ENCODE measurements at regions not wholly inside any gene's neighbourhood (a gene's known extent, or its start where the extent isn't known, plus 50 kb on each side); places are given as distances from the start of the nearest gene placed in this dataset.
"Not testable (repeated sequence)": the region's sequence is repeated elsewhere in the genome, so short reads cannot be mapped to it uniquely, and the experiment has no call there.

DNA sequence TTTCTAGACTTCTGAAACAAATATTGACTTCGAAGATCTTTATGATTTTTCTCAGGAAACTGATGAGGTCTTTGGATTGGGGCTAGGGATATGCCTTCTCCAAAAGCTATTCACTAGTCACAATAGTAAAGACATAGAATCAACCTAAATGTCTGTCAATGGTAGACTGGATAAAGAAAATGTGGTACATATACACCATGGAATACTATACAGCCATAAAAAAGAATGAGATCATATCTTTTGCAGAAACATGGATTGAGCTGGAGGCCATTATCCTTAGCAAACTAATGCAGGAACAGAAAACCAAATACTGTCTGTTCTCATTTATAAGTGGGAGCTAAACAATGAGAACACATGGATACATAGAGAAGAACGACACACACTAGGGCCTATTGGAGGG, 308.5 kb upstream of the HNRNPA3 start:
- H3K27me3 Mint-ChIP-seq (ENCODE audit: low read depth); ATAC-seq: not testable (repeated sequence)

DNA sequence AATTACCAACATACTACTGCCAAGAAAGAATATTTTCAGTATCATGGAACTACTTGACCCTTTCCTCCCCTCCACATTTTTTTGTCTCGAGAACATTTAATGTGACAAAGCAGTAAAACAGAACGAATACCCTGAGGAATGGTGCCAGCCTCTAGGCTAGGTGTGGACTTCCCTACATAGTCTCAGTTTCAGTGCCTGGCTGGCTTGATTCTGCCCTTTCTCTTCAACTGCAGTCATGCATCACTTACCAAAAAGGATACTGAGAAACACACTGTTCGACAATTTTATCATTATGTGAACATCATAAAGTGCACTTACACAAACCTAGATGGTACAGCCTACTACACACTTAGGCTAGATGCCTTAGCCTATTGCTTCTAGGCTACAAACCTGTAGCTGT, 305.3 kb upstream of the HNRNPA3 start:
- DNase-seq (no peak), ATAC-seq (no peak)
- Mint-ChIP-seq H3K27me3 (ENCODE audit: low read depth) (no peaks in the 10 kb centered on the region), H3K36me3 (ENCODE audit: insufficient read depth) (no peaks in the 10 kb centered on the region), H3K4me3 (no peak overlapping the region), H3K9me3 (no peaks in the 10 kb centered on the region), H3K4me1 (ENCODE audit: low read depth) (no peaks in the 10 kb centered on the region)

More for the DNA sequence above, 308.5 kb upstream of the HNRNPA3 start:
- not testable (repeated sequence) for H3K36me3 Mint-ChIP-seq (ENCODE audit: insufficient read depth); DNase-seq; H3K4me1 Mint-ChIP-seq (ENCODE audit: low read depth); H3K9me3 Mint-ChIP-seq; H3K4me3 Mint-ChIP-seq

DNA sequence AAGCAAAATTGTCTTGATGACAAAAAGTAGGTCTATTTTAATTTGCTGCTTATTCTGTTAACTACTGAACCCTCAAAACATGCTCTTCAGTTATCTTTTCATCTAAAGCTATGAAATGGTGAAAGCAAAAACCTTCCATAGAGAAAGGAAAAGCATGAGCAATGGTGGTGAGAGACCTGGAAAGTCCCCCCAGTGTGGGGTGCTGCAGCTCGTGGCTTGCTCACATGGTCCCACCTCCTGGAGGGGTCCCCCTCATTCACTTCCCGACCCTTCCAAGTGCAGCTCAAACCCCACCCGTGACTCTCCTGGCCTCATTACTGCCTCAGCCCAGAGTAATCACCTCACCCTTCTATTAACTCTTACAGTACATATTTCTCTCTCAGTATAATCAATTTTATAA, 301.8 kb upstream of the HNRNPA3 start:
- ATAC-seq: no peak

DNA sequence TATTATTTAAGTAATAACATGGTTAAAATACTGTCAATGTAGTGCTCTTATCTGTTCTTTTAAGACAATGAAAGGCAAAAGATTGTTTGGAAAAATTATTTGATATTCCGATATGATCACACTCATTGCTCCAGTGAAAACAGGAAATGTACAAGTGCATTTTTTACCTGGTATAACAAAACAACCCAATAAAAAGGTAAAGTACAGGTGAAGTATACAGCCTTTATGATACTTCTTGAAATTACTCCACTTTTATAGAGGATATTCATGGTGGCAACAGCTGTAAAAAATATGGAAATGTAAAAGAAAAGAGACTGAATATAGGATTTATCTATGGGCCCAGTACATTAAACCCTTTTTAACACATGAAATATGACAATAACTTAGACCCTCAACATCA, 298.6 kb upstream of the HNRNPA3 start:
- H3K27me3 Mint-ChIP-seq (ENCODE audit: low read depth): peaks cover 2% of the 10 kb centered on the region
- DNase-seq (no peak), ATAC-seq (no peak)
- H3K4me3 Mint-ChIP-seq: no peak overlapping the region
- no peaks in the 10 kb centered on the region for H3K4me1 Mint-ChIP-seq (ENCODE audit: low read depth)
- H3K36me3 Mint-ChIP-seq (ENCODE audit: insufficient read depth): no peaks in the 10 kb centered on the region
- no peaks in the 10 kb centered on the region for H3K9me3 Mint-ChIP-seq

More for the DNA sequence above, 301.8 kb upstream of the HNRNPA3 start:
- DNase-seq: no peak
- Mint-ChIP-seq H3K9me3 (no peaks in the 10 kb centered on the region), H3K4me3 (no peak overlapping the region), H3K27me3 (ENCODE audit: low read depth) (peaks cover 2% of the 10 kb centered on the region), H3K36me3 (ENCODE audit: insufficient read depth) (no peaks in the 10 kb centered on the region), H3K4me1 (ENCODE audit: low read depth) (no peaks in the 10 kb centered on the region)

DNA sequence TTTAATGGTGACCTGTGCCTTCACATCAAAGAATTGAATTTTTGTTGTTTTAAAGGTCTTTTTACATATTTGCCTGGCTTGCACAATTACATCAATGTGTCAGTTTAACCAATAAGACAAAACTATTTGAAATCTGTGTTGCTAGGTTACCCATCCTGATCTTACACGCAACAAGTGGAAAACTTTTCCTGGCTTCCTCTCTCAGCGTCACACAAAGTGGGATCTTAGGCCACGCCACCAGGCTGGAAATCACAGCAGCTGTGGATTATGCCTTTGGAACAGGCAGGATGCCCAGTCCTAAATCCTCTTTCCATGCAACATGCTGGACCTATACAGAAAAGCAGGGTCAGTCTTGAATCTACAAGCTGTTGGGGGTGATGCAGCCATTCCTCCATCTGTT, 298.2 kb upstream of the HNRNPA3 start:
- H3K9me3 Mint-ChIP-seq: no peaks in the 10 kb centered on the region
- H3K4me3 Mint-ChIP-seq: no peak overlapping the region
- DNase-seq (no peak), ATAC-seq (no peak)
- peaks cover 2% of the 10 kb centered on the region for H3K27me3 Mint-ChIP-seq (ENCODE audit: low read depth)
- no peaks in the 10 kb centered on the region for H3K36me3 Mint-ChIP-seq (ENCODE audit: insufficient read depth)
- no peaks in the 10 kb centered on the region for H3K4me1 Mint-ChIP-seq (ENCODE audit: low read depth)

DNA sequence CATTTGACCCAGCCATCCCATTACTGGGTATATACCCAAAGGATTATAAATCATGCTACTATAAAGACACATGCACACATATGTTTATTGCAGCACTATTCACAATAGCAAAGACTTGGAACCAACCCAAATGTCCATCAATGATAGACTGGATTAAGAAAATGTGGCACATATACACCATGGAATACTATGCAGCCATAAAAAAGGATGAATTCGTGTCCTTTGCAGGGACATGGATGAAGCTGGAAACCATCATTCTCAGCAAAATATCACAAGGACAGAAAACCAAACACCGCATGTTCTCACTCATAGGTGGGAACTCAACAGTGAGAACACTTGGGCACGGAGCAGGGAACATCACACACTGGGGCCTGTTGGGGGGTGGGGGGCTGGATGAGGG, 290.0 kb upstream of the HNRNPA3 start:
- not testable (repeated sequence) for H3K4me1 Mint-ChIP-seq (ENCODE audit: low read depth); H3K4me3 Mint-ChIP-seq; ATAC-seq; DNase-seq; H3K27me3 Mint-ChIP-seq (ENCODE audit: low read depth); H3K9me3 Mint-ChIP-seq; H3K36me3 Mint-ChIP-seq (ENCODE audit: insufficient read depth)

DNA sequence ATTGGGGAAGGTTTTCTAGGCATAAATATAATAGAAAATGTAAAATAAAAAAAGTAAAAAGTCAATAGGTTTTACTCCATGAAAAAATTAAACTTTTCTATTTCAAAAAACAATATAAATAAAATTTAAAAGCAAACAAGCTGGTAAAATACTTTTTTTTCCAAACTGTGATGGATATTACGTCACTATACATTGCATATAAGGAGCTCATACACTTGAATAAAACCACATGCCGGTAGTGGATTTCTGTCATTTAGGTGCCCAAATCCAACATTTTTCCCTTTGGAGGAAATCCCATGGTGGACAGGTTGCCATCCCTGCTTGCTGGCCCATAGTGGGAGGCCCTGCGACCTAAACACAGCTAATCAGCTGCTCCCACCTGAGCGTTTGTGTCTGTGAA, 289.4 kb upstream of the HNRNPA3 start:
- H3K36me3 Mint-ChIP-seq (ENCODE audit: insufficient read depth): no peaks in the 10 kb centered on the region
- H3K27me3 Mint-ChIP-seq (ENCODE audit: low read depth): no peaks in the 10 kb centered on the region
- H3K9me3 Mint-ChIP-seq: peaks cover 3% of the 10 kb centered on the region
- no peaks in the 10 kb centered on the region for H3K4me1 Mint-ChIP-seq (ENCODE audit: low read depth)
- ATAC-seq (no peak), DNase-seq (no peak)
- no peak overlapping the region for H3K4me3 Mint-ChIP-seq

DNA sequence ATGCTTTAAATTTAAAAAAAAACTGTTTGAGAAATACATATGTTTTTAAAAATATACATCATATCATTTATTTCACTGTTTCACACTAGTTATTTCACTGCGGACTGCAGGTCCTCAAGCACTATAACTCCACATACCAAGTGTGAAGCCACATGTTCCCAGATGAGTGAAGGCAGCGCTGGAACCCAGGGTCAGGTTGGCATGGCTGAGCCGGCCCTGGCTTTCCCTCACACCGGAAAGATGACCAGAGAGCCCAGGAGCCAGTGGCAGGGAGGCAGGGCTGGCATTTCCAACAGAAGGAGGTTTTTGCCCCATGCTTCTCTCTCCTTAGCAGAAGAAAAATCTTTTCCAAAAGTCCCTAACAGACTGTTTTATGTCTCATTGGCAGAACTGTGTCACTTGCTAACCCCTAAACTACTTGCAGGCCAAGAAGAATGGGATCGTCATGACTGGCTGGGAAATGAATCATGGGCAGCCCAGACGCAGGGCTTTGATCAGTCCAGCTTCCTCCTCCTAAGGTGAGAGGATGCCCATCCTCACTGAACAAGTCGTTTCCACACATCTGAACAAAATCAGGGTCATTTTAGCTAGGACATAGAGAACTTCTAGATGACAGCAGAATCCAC, 287.6 kb upstream of the HNRNPA3 start:
- no peaks in the 10 kb centered on the region for H3K27me3 Mint-ChIP-seq (ENCODE audit: low read depth)
- no peaks in the 10 kb centered on the region for H3K4me1 Mint-ChIP-seq (ENCODE audit: low read depth)
- no peak for DNase-seq
- peaks cover 3% of the 10 kb centered on the region for H3K9me3 Mint-ChIP-seq
- no peak overlapping the region for H3K4me3 Mint-ChIP-seq
- no peaks in the 10 kb centered on the region for H3K36me3 Mint-ChIP-seq (ENCODE audit: insufficient read depth)
- no peak for ATAC-seq

DNA sequence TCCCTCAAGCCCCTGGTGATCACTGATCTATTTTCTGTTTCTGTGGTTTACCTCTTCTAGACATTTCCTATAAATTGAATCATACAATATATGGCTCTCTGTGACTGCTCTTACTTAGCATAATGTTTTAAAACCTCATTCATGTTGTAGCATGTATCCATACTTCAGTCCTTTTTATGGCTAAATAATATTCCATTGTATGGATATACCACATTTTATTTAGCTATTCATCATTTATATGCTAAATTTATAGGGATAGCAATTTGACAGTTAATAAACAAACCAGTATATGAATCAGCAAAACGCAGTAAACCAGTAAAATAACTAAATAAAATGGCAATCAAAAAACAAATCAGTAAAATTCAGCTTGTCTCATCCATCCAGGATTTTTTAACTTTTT, 286.1 kb upstream of the HNRNPA3 start:
- Mint-ChIP-seq H3K4me1 (ENCODE audit: low read depth) (peaks cover 3% of the 10 kb centered on the region), H3K36me3 (ENCODE audit: insufficient read depth) (no peaks in the 10 kb centered on the region), H3K9me3 (peaks cover 3% of the 10 kb centered on the region), H3K27me3 (ENCODE audit: low read depth) (no peaks in the 10 kb centered on the region), H3K4me3 (no peak overlapping the region)
- DNase-seq (no peak), ATAC-seq (no peak)

DNA sequence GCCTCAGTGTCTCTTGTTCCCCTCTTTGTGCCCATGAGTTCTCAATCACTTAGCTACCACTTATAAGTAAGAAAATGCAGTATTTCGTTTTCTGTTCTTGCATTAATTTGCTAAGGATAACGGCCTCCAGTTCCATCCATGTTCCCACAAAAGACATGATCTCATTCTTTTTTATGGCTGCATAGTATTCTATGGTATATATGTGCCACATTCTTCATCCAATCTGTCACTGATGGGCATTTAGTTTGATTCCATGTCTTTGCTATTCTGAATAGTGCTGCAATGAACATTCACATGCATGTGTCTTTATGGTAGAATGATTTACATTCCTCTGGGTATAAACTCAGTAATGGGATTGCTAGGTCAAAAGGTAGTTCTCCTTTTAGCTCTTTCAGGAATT, 283.2 kb upstream of the HNRNPA3 start:
- DNase-seq; H3K4me1 Mint-ChIP-seq (ENCODE audit: low read depth); H3K27me3 Mint-ChIP-seq (ENCODE audit: low read depth); H3K36me3 Mint-ChIP-seq (ENCODE audit: insufficient read depth); H3K4me3 Mint-ChIP-seq; ATAC-seq; H3K9me3 Mint-ChIP-seq: not testable (repeated sequence)

DNA sequence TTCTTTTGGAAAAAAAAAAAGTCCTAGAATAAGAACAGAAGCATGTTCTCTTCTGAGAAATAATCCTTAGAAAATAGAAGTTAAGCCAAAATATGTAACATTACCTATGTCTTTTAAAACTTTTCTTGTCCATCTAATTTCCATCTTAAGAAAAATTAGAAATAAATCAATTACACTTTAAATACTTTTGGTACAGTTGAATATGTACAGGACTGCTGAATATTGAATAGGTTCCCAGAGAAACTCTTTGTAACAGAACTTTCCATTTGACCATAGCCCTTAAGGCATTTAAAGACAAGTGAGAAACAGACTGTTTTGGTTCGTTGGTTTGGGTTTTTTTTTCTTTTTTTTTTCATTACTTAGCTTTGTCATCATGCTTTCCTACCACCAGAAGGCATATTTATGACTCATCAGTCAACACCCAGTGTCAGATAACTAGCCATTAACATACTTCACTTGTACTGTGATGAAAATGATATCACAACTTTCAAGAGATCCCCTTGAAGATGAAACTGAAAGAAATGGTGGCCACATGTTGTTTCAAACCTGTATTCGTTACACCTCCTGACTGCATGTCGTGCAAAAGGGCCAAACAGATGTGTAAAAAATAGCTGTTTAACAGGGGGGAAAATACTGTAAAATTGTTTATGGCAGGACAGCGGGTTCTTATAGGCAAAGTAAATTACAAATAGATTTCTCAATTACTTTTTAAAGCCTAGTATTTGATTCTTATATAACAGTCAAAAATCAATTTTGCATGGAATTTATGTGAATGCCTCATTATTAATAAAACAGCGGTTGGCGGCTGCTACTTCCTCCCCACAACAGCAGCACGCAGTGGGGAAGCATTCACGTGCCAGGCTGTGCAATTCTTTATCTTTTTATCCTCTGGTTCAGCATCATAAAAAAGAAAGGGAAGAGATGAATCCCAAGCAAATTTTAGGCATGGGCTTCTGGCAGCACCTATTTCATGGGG, 280.7 kb upstream of the HNRNPA3 start:
- ATAC-seq: peak; percentile 91 to 96
- H3K36me3 Mint-ChIP-seq (ENCODE audit: insufficient read depth): no peaks in the 10 kb centered on the region
- no peaks in the 10 kb centered on the region for H3K9me3 Mint-ChIP-seq
- peak overlapping the region; percentile 21 for H3K4me3 Mint-ChIP-seq
- no peaks in the 10 kb centered on the region for H3K27me3 Mint-ChIP-seq (ENCODE audit: low read depth)
- no peak for DNase-seq
- H3K4me1 Mint-ChIP-seq (ENCODE audit: low read depth): peaks cover 9% of the 10 kb centered on the region

DNA sequence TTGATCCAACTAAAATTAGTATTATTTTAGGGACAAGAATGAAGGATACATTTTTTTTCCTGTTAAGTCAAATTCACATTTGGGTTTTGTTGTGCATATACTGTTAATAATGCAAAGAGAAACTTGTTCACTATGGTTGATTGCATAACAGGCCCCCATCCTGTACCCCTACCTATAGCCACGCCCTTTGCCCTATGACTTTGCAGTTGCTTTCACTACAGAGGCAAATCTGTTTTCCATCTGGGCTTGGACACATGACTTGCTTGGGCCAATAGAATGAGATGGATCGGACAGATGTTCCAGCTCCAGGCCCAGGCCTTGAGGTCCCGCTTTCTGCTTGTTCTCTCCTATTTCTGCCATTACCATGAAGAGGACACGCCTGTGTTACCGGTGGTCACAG, 278.5 kb upstream of the HNRNPA3 start:
- ATAC-seq (no peak), DNase-seq (no peak)
- Mint-ChIP-seq H3K4me3 (no peak overlapping the region), H3K4me1 (ENCODE audit: low read depth) (peaks cover 9% of the 10 kb centered on the region), H3K36me3 (ENCODE audit: insufficient read depth) (no peaks in the 10 kb centered on the region), H3K9me3 (no peaks in the 10 kb centered on the region), H3K27me3 (ENCODE audit: low read depth) (no peaks in the 10 kb centered on the region)

DNA sequence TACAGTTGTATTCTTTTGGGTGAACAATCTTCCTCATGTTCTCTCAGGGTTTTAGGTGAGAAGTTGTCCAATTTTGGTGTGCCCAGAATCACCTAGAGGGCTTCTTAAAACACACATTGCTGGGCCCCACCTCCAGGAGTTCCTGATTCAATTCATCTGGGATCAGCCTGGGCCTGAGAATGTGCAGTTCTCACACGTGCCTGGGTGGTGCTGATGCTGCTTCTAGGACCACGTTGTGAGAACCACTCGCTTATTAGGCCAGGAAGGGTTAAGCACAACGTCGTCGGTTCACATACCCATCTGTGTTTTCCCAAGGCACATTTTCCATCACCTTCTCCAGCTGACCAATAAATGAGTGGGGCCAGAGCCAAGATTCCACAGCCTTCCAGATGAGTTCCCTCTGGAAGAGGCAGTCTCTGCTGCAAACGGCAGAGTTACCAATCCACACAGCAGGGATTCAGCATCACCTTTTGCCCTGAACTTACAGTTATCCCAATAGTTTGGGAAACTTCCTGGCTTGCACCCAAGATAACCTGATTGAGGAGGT, 277.7 kb upstream of the HNRNPA3 start:
- no peaks in the 10 kb centered on the region for H3K27me3 Mint-ChIP-seq (ENCODE audit: low read depth)
- DNase-seq (no peak), ATAC-seq (no peak)
- H3K4me1 Mint-ChIP-seq (ENCODE audit: low read depth): peaks cover 9% of the 10 kb centered on the region
- no peaks in the 10 kb centered on the region for H3K36me3 Mint-ChIP-seq (ENCODE audit: insufficient read depth)
- no peaks in the 10 kb centered on the region for H3K9me3 Mint-ChIP-seq
- no peak overlapping the region for H3K4me3 Mint-ChIP-seq

DNA sequence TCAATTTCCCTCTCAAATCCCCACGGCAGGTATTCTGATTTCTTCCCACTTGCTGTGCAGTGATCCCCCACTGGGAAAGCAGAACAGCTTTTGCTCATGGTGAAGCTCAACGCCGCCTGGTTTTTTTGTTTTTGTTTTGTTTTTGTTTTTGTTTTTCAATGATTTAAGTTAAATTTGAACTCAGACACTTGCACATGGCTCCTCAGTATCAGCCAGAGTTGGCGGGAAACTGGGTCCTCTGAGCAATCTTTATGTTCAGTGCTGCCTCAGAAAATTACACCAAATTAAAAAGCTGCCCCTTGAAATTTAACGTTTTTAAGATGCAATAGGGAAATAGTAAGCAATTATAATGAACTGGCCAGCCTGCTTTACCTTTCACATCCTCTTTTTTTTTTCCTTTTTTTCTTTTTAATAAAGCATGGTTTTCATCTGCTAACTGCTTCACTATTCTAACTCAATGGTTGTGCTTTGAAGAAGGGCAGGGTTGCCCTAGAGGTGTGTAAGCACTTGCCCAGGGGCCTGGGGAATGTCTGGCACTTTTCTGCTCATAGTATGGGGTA, 277.0 kb upstream of the HNRNPA3 start:
- DNase-seq (no peak), ATAC-seq (no peak)
- Mint-ChIP-seq H3K4me3 (no peak overlapping the region), H3K4me1 (ENCODE audit: low read depth) (peaks cover 9% of the 10 kb centered on the region), H3K27me3 (ENCODE audit: low read depth) (no peaks in the 10 kb centered on the region), H3K36me3 (ENCODE audit: insufficient read depth) (no peaks in the 10 kb centered on the region), H3K9me3 (no peaks in the 10 kb centered on the region)
